Activated naive CD4-positive, alpha-beta T cell treated with anti-CD3 and anti-CD28 coated beads, Interleukin-2, amount 10 ng/mL, durations not matched to agents 7 days and 5 days (primary cell): ENCODE measurements at regions not wholly inside any gene's neighbourhood (a gene's known extent, or its start where the extent isn't known, plus 50 kb on each side); places are given as distances from the start of the nearest gene placed in this dataset.

ENCODE experiments used
- CTCF ChIA-PET: fragments of 350-600 bp; sonication (Branson Sonifier 250); formaldehyde crosslinking; loops from one replicate; lab custom pipeline; 2021; ENCODE audit warnings: antibody characterized with exemption; lab: Charles Lee
- DNase-seq: peaks from one replicate; pipeline ENCODE4 v3.0.0-alpha.2; 2020
- H3K27ac Mint-ChIP-seq: one replicate; pipeline ENCODE4 v1.8.0; 2021; ENCODE audit warnings: mild to moderate bottlenecking, moderate library complexity, mixed read lengths
- H3K27me3 Mint-ChIP-seq: one replicate; pipeline ENCODE4 v1.8.0; 2021; ENCODE audit warnings: mild to moderate bottlenecking, mixed read lengths
- H3K36me3 Mint-ChIP-seq: one replicate; pipeline ENCODE4 v1.8.0; 2021; ENCODE audit warnings: mixed read lengths
- H3K4me1 Mint-ChIP-seq: one replicate; pipeline ENCODE4 v1.8.0; 2021; ENCODE audit warnings: mixed read lengths
- H3K4me3 Mint-ChIP-seq: one replicate; pipeline ENCODE4 v1.8.0; 2021; ENCODE audit warnings: mild to moderate bottlenecking, moderate library complexity, mixed read lengths
- H3K9me3 Mint-ChIP-seq: one replicate; pipeline ENCODE4 v1.8.0; 2021; ENCODE audit warnings: mixed read lengths

DNA sequence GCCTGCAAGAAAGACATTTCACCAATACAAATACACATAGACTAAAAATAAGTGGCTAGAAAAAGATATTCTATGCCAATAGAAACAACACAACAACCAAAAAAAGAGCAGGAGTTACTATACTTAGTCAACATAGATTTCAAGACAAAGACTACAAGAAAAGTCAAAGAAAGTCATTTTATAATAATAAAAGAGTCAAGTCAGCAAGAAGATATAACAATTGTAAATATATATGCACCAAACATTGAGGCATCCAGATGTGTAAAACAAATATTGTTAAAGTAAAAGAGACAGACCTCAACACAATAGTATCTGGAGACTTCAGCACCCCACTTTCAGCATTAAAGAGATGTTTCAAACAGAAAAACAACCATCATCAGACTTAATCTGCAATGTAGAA is 104.6 kb downstream of the AMY1C start:
- Mint-ChIP-seq H3K4me3 (no peak overlapping the region), H3K27me3 (no peaks in the 10 kb centered on the region), H3K9me3 (peaks cover 28% of the 10 kb centered on the region), H3K27ac (no peak overlapping the region), H3K4me1 (no peaks in the 10 kb centered on the region), H3K36me3 (no peaks in the 10 kb centered on the region)
- CTCF ChIA-PET: no interaction called here
- DNase-seq: no peak

DNA sequence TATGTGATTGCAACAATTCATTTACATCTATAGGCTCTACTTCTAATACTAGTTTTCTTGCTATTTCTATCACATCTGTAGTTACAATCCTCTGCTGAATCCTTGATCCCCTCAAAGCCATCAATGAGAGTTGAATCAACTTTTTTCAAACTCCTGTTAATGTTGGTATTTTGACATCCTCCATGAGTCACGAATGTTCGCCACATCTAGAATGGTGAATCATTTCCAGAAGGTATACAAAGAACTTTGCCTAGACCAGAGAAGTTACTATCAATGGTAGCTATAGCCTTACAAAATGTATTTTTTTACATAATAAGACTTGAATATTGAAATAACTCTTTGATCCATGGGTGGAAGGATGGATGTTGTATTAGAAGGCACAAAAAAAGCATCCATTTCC is 110.0 kb downstream of the AMY1C start:
- CTCF ChIA-PET: no interaction called here
- Mint-ChIP-seq H3K9me3 (peaks cover 12% of the 10 kb centered on the region), H3K4me1 (no peaks in the 10 kb centered on the region), H3K27me3 (no peaks in the 10 kb centered on the region), H3K27ac (no peak overlapping the region), H3K36me3 (no peaks in the 10 kb centered on the region), H3K4me3 (no peak overlapping the region)
- no peak for DNase-seq

DNA sequence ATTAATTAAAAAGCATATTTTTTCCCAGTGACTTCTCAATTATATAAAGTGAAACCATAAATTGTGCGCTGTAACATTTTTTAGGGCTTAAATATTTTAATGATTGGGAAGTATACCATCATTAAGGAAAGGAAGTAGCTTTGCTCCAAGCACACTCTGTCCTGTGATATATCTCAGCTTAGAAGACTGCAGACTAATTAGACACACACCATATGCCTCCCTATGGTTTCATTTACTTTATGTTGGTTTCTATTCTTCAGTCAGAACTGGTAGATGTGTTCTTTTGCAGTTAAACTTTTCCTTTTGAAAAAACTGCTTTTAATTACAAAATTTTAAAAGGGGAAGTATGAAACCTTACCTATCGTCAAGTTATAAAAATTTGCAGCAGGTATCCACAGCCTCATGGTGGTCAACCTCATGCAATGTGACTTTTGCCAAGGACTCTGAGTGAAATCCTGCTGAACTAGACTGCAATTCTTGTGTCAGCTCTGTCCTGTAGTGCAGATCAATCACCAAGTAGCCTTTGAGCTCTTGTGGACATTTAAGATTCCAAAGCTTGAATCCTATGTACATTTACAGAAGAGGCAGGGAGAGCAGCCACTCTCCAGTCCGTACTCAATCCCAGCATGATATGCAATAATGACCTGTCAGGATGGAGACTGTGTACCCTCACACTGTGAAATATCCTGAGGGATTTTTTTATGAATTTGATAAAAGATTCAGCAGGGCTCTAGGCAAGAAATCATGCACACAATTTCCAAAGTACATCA is 149.1 kb downstream of the AMY1C start:
- H3K4me3 Mint-ChIP-seq: no peak overlapping the region
- H3K36me3 Mint-ChIP-seq: no peaks in the 10 kb centered on the region
- H3K4me1 Mint-ChIP-seq: no peaks in the 10 kb centered on the region
- CTCF ChIA-PET: no interaction called here
- H3K27me3 Mint-ChIP-seq: no peaks in the 10 kb centered on the region
- peaks cover 9% of the 10 kb centered on the region for H3K9me3 Mint-ChIP-seq
- no peak for DNase-seq
- H3K27ac Mint-ChIP-seq: no peak overlapping the region

DNA sequence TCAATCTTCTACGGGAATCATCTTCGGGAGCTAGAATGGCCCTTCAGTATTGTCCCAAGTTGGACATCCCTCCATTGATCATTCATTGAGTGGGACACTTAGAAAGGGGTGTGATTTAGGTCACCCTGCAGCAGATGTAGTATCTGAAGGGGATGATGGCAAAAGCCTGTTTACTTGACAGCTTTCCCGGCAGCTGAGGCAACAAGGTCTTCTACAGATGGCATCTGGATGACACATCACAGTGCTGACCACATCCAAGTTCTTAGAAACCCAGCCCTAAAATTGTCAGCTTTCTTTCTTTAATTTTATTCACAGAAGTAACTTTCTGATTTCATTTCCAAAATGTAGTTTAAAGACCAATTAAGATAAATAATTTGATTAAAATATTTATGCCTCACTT is 150.3 kb downstream of the AMY1C start:
- Mint-ChIP-seq H3K4me3 (no peak overlapping the region), H3K9me3 (peaks cover 10% of the 10 kb centered on the region), H3K27me3 (no peaks in the 10 kb centered on the region), H3K36me3 (no peaks in the 10 kb centered on the region), H3K4me1 (no peaks in the 10 kb centered on the region), H3K27ac (no peak overlapping the region)
- DNase-seq: no peak
- CTCF ChIA-PET: no interaction called here

DNA sequence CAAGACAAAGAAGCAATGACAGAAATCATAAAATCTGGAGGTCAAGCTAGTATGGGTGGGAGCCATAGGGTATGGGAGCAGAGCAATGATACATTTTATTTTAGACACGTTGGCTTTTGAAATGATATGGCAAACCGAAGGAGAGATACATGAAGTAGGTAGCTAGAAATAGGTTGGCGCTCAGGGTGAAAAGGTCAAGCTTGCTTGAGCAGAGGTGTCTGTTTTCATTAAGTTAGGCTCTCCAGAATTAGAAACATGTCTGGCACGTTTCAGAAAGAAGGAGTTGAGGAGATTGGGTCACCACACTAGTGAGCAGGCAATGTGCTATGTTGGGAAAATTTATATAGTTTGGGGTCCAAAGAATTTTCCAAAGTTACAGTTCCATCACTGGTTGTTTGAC is 151.4 kb downstream of the AMY1C start:
- Mint-ChIP-seq H3K27me3 (no peaks in the 10 kb centered on the region), H3K9me3 (peaks cover 10% of the 10 kb centered on the region), H3K36me3 (no peaks in the 10 kb centered on the region), H3K27ac (no peak overlapping the region), H3K4me1 (no peaks in the 10 kb centered on the region), H3K4me3 (no peak overlapping the region)
- CTCF ChIA-PET: no interaction called here
- DNase-seq: no peak

DNA sequence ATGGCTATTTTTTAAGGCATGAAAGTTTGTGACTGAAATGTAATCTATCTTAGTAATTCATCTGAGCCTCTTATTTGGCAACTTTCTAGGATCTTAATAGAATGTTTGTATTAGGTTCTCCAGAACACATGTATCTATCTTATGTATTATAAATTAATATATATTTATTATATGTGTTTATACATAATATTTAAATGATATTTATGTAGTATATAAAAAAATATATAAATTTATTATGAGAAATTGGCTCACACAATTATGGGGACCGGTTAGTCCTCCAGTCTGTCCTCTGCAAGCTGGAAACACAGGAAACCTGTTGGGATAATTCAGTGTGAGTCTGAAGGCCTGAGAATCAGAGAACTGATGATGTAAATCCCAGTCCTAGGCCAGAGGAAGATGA is 155.7 kb downstream of the AMY1C start:
- Mint-ChIP-seq H3K27ac (no peak overlapping the region), H3K36me3 (no peaks in the 10 kb centered on the region), H3K4me1 (no peaks in the 10 kb centered on the region), H3K9me3 (peaks cover 10% of the 10 kb centered on the region), H3K4me3 (no peak overlapping the region), H3K27me3 (no peaks in the 10 kb centered on the region)
- CTCF ChIA-PET: no interaction called here
- no peak for DNase-seq

DNA sequence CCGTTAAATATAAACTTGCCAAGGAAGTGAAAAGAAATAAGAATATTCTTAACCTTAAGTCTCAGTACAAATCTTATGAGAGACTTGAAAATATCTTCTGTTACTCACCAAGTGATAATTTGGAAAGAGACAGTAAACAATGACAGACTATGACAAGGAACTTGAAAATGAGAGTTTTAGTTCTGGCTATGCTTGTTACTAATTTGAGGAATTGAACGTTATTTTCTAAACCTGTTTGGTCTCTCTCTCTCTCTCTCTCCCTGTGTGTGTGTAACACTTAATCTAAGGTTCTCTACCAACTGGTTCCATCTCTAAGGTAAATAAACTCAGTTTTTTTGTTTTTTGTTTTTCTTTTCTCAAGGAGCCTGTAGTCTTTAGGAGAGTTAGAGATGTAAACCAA is 161.8 kb downstream of the AMY1C start:
- Mint-ChIP-seq H3K27ac (no peak overlapping the region), H3K36me3 (no peaks in the 10 kb centered on the region), H3K9me3 (no peaks in the 10 kb centered on the region), H3K4me1 (no peaks in the 10 kb centered on the region), H3K4me3 (no peak overlapping the region), H3K27me3 (no peaks in the 10 kb centered on the region)
- DNase-seq: no peak
- CTCF ChIA-PET: no interaction called here

DNA sequence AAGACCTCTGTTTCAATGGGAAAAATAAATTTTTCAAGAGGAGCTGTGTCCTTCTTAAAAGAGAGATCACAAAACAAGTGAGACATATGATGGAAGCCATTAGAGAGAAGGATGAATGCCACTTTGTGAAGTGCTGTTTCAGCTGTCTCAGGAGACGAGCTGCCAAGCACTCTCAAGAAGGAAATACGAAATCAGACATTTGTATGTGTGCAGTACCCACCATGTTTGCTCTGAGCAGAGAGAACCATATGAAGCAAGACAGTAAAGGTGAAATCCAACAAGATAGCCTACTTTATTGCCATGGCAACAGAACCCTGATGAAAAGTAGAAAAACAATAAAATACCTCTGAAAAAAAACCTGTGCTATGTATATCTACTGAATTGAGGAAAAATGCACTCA is 168.1 kb downstream of the AMY1C start:
- no peaks in the 10 kb centered on the region for H3K36me3 Mint-ChIP-seq
- no peaks in the 10 kb centered on the region for H3K4me1 Mint-ChIP-seq
- no peaks in the 10 kb centered on the region for H3K9me3 Mint-ChIP-seq
- DNase-seq: no peak
- no peaks in the 10 kb centered on the region for H3K27me3 Mint-ChIP-seq
- no peak overlapping the region for H3K4me3 Mint-ChIP-seq
- CTCF ChIA-PET: no interaction called here
- no peak overlapping the region for H3K27ac Mint-ChIP-seq

DNA sequence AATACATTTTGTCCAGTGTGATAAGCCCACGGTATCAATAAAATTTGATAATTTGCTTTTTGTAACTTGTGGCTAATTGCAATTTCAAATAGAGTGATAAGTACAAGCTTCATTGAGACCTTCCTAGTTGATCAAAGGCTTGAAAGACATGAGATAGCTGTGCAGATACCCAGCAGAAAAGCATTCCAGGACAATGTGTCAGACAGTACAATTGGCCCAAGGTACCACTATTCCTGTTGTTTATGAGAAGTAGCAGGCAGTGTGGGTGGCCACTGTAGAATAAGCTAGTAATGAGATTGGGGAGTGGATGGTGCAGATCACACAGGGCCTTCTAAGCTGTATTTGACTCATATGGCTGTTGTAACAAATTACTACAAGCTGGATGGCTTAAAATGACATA is 182.2 kb downstream of the AMY1C start:
- DNase-seq: no peak
- CTCF ChIA-PET: no interaction called here
- H3K4me3 Mint-ChIP-seq: no peak overlapping the region
- no peaks in the 10 kb centered on the region for H3K27me3 Mint-ChIP-seq
- no peaks in the 10 kb centered on the region for H3K4me1 Mint-ChIP-seq
- H3K9me3 Mint-ChIP-seq: peaks cover 2% of the 10 kb centered on the region
- H3K36me3 Mint-ChIP-seq: no peaks in the 10 kb centered on the region
- H3K27ac Mint-ChIP-seq: no peak overlapping the region

DNA sequence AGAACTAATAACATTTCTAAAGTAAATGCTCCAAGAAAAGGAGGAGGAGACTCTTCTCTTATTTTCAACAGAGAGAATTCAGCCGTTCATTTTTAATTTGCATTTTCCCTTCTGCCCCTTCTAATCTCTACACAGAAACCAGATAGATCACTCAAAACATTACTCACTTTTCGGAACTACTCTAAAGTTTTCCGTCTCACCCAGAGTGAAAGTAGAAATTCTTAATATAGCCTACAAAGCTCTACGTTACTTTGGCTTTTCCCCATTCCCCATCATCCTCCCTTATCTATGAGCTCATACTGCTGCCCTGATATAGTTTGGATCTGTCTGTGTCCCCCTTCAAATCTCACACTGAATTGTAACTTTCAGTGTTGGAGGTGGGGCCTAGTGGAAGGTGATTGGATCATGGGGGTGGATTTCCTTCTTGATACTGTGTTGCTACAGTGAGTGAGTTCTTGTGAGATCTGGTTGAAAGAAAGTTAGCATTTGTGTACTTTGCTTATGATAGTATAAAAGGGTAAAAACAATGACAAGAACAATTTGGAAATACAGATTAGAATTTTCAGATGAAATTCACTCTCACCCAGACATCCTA is 188.2 kb downstream of the AMY1C start:
- H3K9me3 Mint-ChIP-seq: peaks cover 2% of the 10 kb centered on the region
- H3K27ac Mint-ChIP-seq: no peak overlapping the region
- no peak for DNase-seq
- CTCF ChIA-PET: no interaction called here
- H3K27me3 Mint-ChIP-seq: no peaks in the 10 kb centered on the region
- H3K36me3 Mint-ChIP-seq: no peaks in the 10 kb centered on the region
- H3K4me1 Mint-ChIP-seq: no peaks in the 10 kb centered on the region
- H3K4me3 Mint-ChIP-seq: no peak overlapping the region

DNA sequence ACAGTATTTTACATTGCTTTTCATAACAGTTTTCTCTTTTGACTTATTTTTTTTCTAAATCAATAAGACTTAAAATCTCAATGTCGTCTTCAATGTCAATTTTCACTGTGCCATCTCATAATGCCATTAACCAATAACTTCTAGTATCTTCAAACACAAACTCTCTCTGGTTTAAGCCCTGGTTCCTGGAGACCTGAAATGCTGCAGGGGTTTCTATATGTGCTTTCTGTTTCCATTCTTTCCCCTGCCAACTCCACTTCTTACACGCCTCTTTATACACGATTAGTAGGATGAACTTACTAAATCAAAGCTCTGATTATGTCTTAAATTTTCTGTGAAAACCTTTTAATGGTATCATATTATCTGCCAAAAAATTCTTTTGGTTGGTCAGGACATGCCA is 191.4 kb downstream of the AMY1C start:
- Mint-ChIP-seq H3K4me1 (no peaks in the 10 kb centered on the region), H3K9me3 (no peaks in the 10 kb centered on the region), H3K27me3 (no peaks in the 10 kb centered on the region), H3K36me3 (no peaks in the 10 kb centered on the region), H3K4me3 (no peak overlapping the region), H3K27ac (no peak overlapping the region)
- DNase-seq: no peak
- CTCF ChIA-PET: no interaction called here

DNA sequence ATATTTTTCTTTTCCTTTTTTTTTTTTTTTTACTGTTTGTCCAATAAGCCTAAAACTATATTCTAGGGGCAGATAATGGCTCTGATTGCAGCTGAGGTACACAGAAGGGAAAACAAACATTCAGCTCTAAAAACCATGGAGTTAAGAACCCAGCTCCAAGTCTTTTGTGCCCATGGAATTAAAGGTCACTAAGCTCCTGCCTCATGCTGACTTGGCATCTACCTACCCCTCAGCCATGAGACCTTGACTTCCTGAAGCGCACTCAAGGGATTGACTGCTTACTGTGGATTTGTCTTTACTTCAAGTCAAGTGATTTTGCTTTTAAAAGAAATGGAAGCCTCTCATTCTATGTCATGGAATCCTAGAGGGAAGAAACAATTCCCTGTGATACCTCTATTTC is 192.3 kb downstream of the AMY1C start:
- no peaks in the 10 kb centered on the region for H3K27me3 Mint-ChIP-seq
- no peaks in the 10 kb centered on the region for H3K9me3 Mint-ChIP-seq
- CTCF ChIA-PET: no interaction called here
- H3K27ac Mint-ChIP-seq: no peak overlapping the region
- no peak for DNase-seq
- H3K4me3 Mint-ChIP-seq: no peak overlapping the region
- no peaks in the 10 kb centered on the region for H3K4me1 Mint-ChIP-seq
- no peaks in the 10 kb centered on the region for H3K36me3 Mint-ChIP-seq

DNA sequence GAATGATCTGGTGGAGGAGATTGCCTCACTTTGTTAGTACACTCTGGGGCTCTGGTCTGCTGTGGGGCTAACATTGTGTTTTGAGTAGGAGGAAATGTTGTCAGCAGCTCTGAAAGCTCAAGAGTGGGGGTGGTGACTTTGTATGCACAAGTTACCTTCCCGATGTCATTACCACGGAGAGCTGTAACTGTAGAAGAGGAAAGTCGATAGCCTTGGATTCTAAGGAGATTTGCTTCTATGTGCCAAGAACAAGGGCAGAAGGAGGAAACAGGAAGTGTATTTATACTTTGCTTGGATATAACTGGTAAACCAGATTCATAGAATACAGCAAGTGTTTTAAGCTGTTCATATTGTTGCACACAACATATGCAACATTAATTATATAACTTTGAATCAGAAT is 196.1 kb downstream of the AMY1C start:
- no peak overlapping the region for H3K4me3 Mint-ChIP-seq
- H3K9me3 Mint-ChIP-seq: no peaks in the 10 kb centered on the region
- no peaks in the 10 kb centered on the region for H3K36me3 Mint-ChIP-seq
- H3K4me1 Mint-ChIP-seq: no peaks in the 10 kb centered on the region
- H3K27me3 Mint-ChIP-seq: no peaks in the 10 kb centered on the region
- CTCF ChIA-PET: no interaction called here
- H3K27ac Mint-ChIP-seq: no peak overlapping the region
- no peak for DNase-seq

DNA sequence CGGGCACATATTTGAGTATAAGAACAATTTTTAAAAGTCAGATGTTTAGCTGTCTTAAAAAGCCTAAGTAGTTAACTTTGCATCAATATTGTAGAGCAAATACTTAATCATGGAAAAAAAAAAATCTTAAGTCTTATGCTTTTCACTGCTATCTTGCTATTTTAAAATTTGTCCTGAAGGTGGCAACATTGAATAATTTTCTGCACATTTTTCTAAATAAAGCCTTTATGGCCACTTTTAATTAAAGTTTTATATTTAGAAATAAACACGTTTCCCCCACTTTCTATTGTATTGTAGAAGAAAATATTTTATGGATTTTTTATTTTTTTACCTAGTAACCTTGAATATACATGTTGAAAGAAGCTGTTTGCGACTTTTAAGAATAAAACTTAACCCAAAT is 198.8 kb downstream of the AMY1C start:
- H3K4me1 Mint-ChIP-seq: no peaks in the 10 kb centered on the region
- DNase-seq: no peak
- no peak overlapping the region for H3K4me3 Mint-ChIP-seq
- no peaks in the 10 kb centered on the region for H3K9me3 Mint-ChIP-seq
- no peaks in the 10 kb centered on the region for H3K36me3 Mint-ChIP-seq
- H3K27ac Mint-ChIP-seq: no peak overlapping the region
- CTCF ChIA-PET: no interaction called here
- H3K27me3 Mint-ChIP-seq: no peaks in the 10 kb centered on the region

DNA sequence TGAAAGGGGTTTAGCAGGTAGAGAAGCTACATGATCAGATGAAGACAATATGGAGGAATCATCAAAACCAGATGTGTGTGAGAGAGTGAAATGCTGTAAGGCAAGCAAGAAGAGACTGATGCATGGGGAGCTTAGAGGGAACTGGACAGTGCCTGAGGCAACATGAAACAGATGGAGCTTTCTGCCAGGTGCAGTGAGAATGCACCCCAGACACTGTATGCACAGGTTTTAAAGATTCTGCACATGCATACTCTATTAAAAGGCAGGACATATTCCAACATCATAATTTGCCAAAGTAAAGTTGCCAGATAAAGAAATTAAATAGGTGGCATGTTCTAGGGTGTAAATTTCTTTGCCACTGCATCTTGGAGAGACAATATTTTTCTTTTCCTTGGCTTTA is 200.1 kb downstream of the AMY1C start:
- no peak overlapping the region for H3K27ac Mint-ChIP-seq
- no peak for DNase-seq
- H3K4me1 Mint-ChIP-seq: no peaks in the 10 kb centered on the region
- peaks cover 2% of the 10 kb centered on the region for H3K9me3 Mint-ChIP-seq
- H3K36me3 Mint-ChIP-seq: no peaks in the 10 kb centered on the region
- no peaks in the 10 kb centered on the region for H3K27me3 Mint-ChIP-seq
- H3K4me3 Mint-ChIP-seq: no peak overlapping the region
- CTCF ChIA-PET: no interaction called here
